Inferior parietal cortex (tissue), 1 donor: ENCODE measurements at regions not wholly inside any gene's neighbourhood (a gene's known extent, or its start where the extent isn't known, plus 50 kb on each side); places are given as distances from the start of the nearest gene placed in this dataset.
"Not testable (repeated sequence)": the region's sequence is repeated elsewhere in the genome, so short reads cannot be mapped to it uniquely, and the experiment has no call there.

Experiments used
- DNase-seq: peaks from one replicate; pipeline ENCODE4 v3.0.0-alpha.2; 2016; ENCODE audit errors: extremely low spot score

DNA sequence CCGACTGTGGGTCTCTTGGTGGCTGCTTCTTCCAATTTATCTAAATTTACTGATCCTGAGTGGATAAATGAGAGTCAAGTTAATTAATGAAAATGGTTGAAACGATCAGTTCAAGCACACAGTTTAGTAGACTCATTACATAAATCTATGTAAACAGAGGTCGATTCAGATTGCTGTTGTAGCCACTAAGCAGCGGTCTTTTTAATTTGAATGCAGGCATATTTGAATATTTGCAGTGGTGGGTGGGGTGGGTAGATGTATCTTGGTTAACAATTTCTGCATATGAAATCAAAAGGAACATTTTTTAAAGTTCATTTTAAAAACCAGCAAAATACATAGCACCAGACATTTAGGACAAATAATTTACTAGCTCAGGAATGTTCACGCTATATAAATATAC is 325.9 kb downstream of the KLF12 start:
- DNase-seq = no peak

- DNase-seq = not testable (repeated sequence)
These were observed 328.8 kb downstream of the KLF12 start for GRCh38 chr13:73805326-73805958.

GRCh38 chr13:73803997-73804396 is 330.2 kb downstream of the KLF12 start:
- DNase-seq = no peak

GRCh38 chr13:73800011-73800410 is 334.2 kb downstream of the KLF12 start:
- DNase-seq = no peak

DNA sequence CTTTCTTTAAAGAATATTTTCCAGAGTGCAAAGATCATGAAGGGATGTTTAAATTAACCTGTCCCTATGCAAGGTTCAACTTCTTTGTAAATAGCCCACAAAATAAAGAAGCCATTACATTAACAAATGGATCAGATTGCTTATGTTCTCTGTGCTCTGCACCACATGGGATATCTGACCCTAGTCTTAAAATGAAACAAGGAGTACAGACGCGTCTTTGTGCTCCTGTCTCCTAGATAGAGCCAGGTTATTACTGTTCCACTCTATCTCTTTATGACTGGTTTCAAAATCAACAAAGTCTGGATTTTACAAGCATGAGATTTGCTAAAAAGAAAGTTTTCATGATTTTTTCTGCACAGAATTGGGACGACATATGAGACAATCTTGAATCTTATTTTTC is 339.4 kb downstream of the KLF12 start:
- DNase-seq = no peak

DNA sequence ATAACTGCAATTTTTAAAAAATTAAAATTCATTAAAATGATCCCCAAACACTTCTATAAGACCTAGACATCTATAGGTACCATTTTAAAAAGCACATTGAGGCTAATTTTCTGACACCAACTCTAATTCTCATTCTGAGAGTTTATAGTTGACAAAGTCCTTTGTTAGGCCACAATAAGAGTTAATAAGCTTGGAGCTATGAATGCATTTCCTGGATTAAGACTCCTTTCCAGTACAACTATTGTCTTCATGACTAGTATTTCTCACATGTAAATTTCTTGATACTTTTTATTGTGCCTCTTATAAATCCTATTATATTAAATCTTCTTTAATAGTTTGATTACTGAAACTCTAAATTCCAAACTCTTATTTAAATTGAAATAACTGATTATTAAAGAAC is 340.8 kb downstream of the KLF12 start:
- DNase-seq = no peak

DNA sequence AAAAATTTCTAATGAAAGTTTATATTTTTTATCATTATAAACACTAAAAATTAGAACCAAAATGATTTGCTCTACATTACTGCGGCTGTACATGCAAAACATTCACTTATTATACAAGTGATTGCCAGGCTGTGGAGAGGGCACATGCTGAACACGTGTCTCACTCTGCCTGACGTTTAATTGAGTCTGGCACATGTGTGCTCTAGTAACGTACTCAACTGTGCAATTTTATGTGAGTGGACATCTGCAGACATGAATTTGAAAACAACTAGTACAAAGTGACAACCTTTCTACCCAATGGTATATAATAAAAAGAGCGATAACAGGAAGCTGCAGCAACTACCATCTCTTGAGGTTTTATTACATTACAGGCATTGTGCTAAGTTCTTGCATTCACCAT is 341.4 kb downstream of the KLF12 start:
- DNase-seq = no peak

- no peak for DNase-seq
These were observed 351.5 kb downstream of the KLF12 start for GRCh38 chr13:73782450-73783449.

DNA sequence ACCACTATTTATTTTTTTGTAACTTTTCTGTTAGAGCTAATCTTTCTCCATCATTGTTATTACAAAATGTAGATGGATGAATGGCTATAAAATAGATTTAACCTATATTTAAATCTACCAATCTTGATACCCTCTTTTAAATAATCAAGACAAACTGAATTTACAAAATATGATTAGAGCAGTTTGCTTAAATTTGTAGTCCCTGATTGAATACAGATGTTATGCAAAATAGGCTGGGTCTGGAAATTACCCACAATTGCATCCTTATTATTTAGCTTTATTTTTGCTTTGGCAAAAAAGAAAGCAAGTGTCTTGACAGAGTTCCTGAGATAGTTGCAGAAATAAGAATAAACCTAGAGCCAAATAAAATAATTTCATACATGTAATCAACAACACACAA is 352.8 kb downstream of the KLF12 start:
- DNase-seq = no peak

- no peak for DNase-seq
These were observed 354.3 kb downstream of the KLF12 start for GRCh38 chr13:73779881-73780280.

DNA sequence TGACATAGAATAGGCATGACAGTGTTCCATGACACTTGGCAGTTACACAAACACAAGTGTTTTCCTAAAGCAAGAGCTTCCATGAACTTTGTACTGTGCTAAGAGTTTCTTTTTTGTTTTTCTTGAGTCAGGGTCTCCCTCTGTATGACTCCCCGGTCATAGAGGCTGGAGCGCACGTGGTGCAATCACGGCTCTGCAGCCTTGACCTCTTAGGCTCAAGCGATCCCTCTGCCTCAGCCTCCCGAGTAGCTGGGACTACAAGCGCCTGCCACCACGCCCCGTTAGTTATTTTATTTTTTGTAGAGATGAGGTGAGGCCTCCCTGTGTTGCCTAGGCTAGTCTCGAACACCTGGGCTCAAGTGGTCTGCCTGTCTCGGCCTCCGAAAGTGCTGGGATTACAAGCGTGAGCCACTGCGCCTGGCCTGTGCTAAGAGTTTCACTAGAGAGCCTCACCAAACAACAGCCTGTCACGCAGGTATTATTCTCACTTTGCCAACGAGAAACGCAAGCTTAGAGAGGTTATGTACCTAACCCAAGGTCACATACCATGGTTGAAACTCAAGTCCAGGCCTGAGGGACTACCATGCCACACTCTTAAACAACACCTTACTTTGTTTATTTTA is 355.9 kb downstream of the KLF12 start:
- no peak for DNase-seq

DNA sequence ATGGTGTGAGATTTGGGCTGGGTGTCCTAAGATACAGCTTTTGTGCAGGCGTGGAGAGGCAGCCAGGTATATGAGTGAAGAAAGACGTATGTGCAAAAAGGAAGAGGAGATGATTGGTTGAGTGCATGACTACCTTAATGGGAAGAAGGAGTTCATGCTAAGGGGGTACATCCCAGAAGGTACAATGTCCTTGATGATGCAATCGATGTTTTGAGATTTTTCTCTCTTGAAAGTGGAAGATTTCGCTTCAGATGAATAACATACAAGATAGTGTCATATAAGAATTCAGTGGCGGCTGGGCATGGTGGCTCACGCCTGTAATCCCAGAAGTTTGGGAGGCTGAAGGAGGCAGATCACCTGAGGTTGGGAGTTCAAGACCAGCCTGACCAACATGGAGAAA is 357.1 kb downstream of the KLF12 start:
- no peak for DNase-seq

DNA sequence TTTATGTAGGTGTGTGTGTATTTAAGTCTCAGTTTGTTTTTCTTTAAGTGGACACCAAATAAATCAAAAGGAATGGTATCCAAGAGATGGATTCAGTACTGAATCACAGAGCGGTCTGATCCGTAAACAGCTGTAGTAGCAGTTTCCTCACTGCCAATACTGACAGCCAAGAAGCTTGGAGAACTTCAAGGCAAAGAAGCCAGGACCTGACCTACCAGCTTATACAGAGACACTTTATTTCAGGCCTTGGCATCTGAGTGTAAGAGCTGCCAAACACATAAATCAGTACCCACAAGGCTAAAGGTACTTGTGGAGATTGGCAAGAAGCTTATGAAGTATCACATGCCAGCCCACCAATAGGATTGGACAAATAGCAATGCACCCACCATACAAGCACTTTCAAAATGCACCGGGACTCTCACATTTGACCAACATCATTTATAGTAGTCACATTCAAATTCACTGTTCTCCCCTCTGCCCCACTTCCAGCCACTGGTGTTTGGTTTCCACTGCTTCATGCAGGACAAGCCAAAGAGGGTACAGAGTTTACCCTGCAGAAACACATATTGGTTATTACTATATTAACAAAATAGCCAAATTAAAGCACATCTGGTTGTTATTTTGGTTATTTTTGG is 357.9 kb downstream of the KLF12 start:
- no peak for DNase-seq

DNA sequence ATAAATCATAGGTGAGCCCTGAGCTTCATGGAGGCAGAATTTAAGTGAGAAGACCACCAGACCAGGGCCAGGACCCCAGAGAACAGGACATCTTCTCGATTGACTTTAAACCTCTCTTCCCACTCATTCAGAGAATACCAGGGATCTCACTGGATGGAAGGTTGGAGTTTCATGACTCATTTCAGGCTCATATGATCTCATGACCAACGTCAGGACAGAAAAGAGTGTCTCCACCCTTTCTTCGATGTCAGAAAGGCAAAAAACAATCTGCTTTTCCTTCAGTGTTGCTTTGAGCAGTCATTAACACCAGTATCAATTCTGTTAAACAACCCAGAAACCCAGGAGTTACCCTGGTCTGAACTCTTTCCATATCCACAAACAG is 361.0 kb downstream of the KLF12 start:
- no peak for DNase-seq

DNA sequence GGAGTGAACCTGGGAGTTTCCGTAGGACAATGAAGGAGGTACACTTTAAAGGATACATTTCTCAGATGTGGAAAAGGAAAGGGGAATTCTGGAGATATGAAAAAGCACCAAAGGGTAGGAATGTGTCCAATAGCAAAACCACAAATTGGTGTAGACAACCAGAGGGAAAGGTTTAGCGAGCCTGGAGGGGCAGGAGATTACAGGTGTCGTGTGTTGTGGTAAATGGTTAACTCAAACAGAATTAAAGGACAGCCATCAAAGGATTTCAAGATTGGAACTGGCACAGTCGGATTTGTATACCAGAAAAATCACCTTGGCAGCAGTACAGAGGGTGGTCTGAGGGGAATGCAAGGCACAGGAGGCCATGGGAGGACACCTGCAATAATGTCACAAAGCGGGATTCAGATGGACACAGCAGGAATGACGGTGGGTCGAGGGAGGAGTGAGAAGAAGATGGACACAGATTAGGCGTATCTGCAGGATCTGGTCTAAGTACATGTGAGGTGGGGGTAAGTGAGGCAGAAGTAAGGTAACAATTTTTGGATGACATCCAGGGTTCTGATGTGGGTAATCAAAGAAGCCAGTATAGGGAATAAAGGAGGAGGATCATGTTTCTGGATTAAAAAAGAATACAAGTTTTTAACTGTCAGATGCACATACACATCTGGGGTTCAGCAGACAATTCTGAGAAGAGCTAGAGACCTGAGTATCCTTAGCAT is 361.6 kb downstream of the KLF12 start:
- no peak for DNase-seq

GRCh38 chr13:73767747-73768315 is 366.4 kb downstream of the KLF12 start:
- no peak for DNase-seq

DNA sequence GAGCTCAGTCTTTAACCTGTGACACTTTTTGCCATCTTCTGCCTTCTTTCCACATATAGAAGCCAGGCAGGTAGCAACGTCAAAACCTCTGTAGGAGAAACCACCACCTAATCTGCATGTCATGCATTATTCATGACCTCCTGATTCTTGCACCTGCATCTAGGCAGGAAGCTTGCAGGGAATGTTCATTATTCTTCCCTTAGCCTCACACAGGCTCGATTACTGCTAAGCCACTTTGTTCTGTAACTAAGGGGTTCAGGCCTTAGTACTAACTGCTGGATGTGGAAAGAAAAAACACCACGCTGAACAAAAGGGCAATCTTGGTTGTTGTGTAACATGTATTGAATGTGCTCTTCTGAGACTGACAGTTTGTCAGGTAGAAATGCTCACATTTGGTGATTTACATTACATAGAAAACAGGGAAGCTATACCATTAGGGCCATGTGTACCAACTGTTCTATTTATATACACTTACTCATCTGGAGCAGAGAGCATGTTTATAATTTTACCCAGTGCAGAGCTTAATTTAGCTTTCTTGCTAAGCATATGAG is 366.9 kb downstream of the KLF12 start:
- DNase-seq = peak; percentile 52

DNA sequence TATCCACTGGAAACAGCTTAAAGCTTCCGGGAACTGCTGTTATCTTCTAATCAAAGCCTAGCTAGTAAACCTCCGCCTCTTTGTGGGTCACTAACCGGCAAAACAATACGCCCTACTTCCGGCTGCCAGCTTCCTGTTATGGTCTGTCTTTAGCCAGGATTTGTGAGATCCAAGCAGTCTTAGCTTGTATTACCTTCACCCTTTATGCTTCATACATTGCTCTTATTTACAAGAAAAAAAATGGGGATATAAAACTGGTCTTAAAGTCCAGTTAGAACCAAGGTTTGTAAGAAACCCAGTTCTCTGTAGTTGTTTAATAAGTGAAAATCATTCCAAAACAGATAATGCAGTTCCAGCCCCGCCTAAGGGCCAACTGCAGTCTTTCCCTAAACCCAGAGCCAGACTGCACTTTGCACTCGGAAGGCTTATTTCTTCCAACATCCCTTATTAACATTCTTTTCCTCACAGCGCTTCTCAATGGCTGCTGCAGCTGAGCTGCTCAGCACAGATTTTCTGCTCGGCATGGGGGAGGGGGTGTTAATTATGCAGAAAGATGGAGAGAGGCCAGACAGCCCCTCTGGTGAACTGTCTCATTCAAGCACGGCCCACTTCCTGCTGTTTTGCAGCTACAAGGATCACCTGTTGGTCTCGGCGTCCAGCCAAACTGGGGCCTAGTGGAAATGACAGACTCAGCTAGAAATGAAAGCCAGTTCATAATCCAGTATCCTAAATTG is 368.4 kb downstream of the KLF12 start:
- DNase-seq = peak; percentile 63

DNA sequence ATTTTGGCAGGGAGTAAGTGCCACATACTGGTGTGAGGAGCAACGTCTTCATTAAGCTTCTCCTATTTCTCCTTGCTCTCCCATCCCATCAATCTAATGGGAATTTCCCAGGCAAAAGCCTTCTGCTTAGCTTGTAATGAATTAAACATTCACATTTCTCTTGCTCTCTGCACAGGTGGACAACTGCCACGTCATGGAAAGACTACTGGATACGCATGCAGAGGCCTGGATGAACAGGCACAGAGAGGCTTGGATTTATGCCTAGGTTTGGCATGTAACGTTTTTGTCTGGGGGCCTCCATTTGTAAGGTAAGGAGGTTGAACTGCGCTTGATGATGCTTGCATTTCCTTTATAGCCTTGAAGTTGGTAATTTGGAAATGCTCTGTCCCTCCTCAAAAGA is 374.8 kb downstream of the KLF12 start:
- DNase-seq = no peak
